ENCODE measurements at regions not wholly inside any gene's neighbourhood (a gene's known extent, or its start where the extent isn't known, plus 50 kb on each side); places are given as distances from the start of the nearest gene placed in this dataset.

DNA sequence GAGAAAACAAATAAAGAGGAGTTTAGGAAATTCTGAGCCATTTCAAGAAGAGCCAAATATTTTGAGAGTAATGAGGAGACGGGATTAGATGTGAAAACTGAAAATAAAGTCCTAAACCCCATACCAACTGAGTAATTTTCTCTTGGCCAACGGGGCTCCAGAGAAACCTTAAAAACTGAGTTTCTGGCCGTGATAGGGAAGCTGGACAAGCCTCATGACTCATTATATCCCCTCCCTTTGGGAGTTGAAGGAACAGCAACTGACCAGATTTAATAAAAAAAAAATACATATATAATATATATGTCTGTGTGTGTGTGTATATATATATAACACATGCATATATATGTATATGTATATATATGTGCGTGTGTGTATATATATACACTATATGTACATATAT is 119.6 kb downstream of the PRDM9 start (continued):
- no peak for TF ChIP-seq NFKB2 (CRISPR knock-in tag; IDR thresholded peaks at IDR 0.05; ENCODE audit: borderline replicate concordance)

DNA sequence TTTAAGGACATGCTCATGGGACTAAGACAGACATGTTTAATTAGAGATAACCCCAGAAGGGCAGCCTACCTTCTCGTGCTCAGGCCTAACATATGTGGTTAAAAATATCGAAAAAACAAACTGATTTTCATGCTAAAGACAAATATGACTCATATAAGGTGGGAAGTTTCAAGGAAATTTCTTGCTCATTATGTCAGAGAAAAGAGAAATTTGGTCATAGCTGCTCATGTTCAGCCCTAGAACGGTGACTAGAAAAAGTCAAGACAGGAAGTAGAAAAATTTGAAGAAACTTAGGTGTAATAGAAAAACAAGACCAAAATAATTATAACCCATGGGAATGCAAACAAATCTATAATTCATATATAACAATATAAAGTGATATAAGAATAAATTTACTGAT is 120.6 kb downstream of the PRDM9 start:
- intact Hi-C loops (cut with micrococcal nuclease; ENCODE audit: unreplicated experiment): no loop called here
- POLR2A ChIA-PET: no interaction called here
- no peak overlapping the region for H2AFZ ChIP-seq (ENCODE audit: low read length)

More for the DNA sequence above, 120.6 kb downstream of the PRDM9 start:
- in situ Hi-C loops (cut with HindIII; ENCODE audit: extremely low pct_ligation_motif_present, low pct_unique_long_range_greater_than_20kb): no loop called here
- CTCF ChIA-PET (ENCODE audit: low intra/inter-chr PET ratio, low total read pairs): no interaction called here
- Histone ChIP-seq H3K36me3 (replicated peaks in 1 of 2; ENCODE audit: control insufficient read depth in 1 of 2, insufficient read depth in 2 of 2, low read length in 2 of 2) (no peaks in the 10 kb centered on the region), H3K27ac (ENCODE audit: extremely low read length, insufficient read depth, low read length) (no peak overlapping the region), H3K4me1 (ENCODE audit: insufficient read depth, low read length) (no peaks in the 10 kb centered on the region), H3K27me3 (ENCODE audit: control insufficient read depth in 1 of 2, insufficient read depth in 2 of 2, low read length in 2 of 2) (no peaks in the 10 kb centered on the region), H4K20me1 (ENCODE audit: insufficient read depth, low read length) (no peaks in the 10 kb centered on the region), H3K9me3 (ENCODE audit: low read length) (no peaks in the 10 kb centered on the region; the same call in 1 of the 2 replicates), H3K4me3 (replicated peaks in 1 of 3; ENCODE audit: insufficient read depth in 1 of 3, low read depth in 2 of 3, low read length in 3 of 3) (no peak overlapping the region), H3K9ac (ENCODE audit: insufficient read depth, low read depth, low read length) (no peak overlapping the region), H3K4me2 (ENCODE audit: low read depth, low read length) (no peak overlapping the region), H3K79me2 (ENCODE audit: insufficient read depth, low read length) (no peaks in the 10 kb centered on the region)
- TF ChIP-seq ZNF484 (CRISPR knock-in tag; IDR thresholded peaks at IDR 0.05; ENCODE audit: borderline replicate concordance, low read depth): no peak
- no peak for TF ChIP-seq ZNF33B (CRISPR knock-in tag; IDR thresholded peaks at IDR 0.05)
- no peak for TF ChIP-seq RARA (CRISPR knock-in tag; IDR thresholded peaks at IDR 0.05)
- TF ChIP-seq, protein P1, sequence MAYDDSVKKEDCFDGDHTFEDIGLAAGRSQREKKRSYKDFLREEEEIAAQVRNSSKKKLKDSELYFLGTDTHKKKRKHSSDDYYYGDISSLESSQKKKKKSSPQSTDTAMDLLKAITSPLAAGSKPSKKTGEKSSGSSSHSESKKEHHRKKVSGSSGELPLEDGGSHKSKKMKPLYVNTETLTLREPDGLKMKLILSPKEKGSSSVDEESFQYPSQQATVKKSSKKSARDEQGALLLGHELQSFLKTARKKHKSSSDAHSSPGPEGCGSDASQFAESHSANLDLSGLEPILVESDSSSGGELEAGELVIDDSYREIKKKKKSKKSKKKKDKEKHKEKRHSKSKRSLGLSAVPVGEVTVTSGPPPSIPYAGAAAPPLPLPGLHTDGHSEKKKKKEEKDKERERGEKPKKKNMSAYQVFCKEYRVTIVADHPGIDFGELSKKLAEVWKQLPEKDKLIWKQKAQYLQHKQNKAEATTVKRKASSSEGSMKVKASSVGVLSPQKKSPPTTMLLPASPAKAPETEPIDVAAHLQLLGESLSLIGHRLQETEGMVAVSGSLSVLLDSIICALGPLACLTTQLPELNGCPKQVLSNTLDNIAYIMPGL (CRISPR knock-in tag; IDR thresholded peaks at IDR 0.05; ENCODE audit: borderline replicate concordance in 1 of 2, low read depth in 1 of 2): no peak
- TF ChIP-seq, protein P2, sequence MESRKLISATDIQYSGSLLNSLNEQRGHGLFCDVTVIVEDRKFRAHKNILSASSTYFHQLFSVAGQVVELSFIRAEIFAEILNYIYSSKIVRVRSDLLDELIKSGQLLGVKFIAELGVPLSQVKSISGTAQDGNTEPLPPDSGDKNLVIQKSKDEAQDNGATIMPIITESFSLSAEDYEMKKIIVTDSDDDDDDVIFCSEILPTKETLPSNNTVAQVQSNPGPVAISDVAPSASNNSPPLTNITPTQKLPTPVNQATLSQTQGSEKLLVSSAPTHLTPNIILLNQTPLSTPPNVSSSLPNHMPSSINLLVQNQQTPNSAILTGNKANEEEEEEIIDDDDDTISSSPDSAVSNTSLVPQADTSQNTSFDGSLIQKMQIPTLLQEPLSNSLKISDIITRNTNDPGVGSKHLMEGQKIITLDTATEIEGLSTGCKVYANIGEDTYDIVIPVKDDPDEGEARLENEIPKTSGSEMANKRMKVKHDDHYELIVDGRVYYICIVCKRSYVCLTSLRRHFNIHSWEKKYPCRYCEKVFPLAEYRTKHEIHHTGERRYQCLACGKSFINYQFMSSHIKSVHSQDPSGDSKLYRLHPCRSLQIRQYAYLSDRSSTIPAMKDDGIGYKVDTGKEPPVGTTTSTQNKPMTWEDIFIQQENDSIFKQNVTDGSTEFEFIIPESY (CRISPR knock-in tag; IDR thresholded peaks at IDR 0.05): no peak
- no peak for TF ChIP-seq ZNF569 (CRISPR knock-in tag; IDR thresholded peaks at IDR 0.05; ENCODE audit: borderline replicate concordance)
- TF ChIP-seq KLF16 (CRISPR knock-in tag; IDR thresholded peaks at IDR 0.05): no peak
- no peak for TF ChIP-seq TEAD2 (CRISPR knock-in tag; IDR thresholded peaks at IDR 0.05)
- TF ChIP-seq ZFAT (CRISPR knock-in tag; conservative IDR thresholded peaks at IDR 0.05): no peak
- no peak for TF ChIP-seq ZNF207 (IDR thresholded peaks at IDR 0.05; ENCODE audit: borderline replicate concordance)
- no peak for TF ChIP-seq ZNF136 (CRISPR knock-in tag; IDR thresholded peaks at IDR 0.05; ENCODE audit: low read depth)
- no peak for TF ChIP-seq ZNF234 (CRISPR knock-in tag; conservative IDR thresholded peaks at IDR 0.05)
- TF ChIP-seq ZNF605 (CRISPR knock-in tag; IDR thresholded peaks at IDR 0.05): no peak
- no peak for TF ChIP-seq ZNF724P (CRISPR knock-in tag; IDR thresholded peaks at IDR 0.05; ENCODE audit: borderline replicate concordance)
- no peak for TF ChIP-seq RFXANK (CRISPR knock-in tag; IDR thresholded peaks at IDR 0.05)
- TF ChIP-seq SPEN (CRISPR knock-in tag; IDR thresholded peaks at IDR 0.05; ENCODE audit: low read depth): no peak
- TF ChIP-seq TOE1 (CRISPR knock-in tag; IDR thresholded peaks at IDR 0.05): no peak
- no peak for TF ChIP-seq NAIF1 (CRISPR knock-in tag; IDR thresholded peaks at IDR 0.05; ENCODE audit: borderline replicate concordance)
- TF ChIP-seq ZNF564 (CRISPR knock-in tag; IDR thresholded peaks at IDR 0.05): no peak
- TF ChIP-seq RXRB (CRISPR knock-in tag; IDR thresholded peaks at IDR 0.05; ENCODE audit: borderline replicate concordance): no peak
- no TSS peak for BruUV-seq (replicated peaks)
- no peak for DNase-seq (ENCODE audit: low spot score)
- WGBS (ENCODE audit: low lambda C conversion rate): 3% methylated on average over 3 of the region's 3 CpGs
- no peak for ATAC-seq
- FAIRE-seq: no peak

Data from HepG2 (cell line).